ENCODE measurements at regions not wholly inside any gene's neighbourhood (a gene's known extent, or its start where the extent isn't known, plus 50 kb on each side); places are given as distances from the start of the nearest gene placed in this dataset.

- no peak overlapping the region for H3K27ac ChIP-seq
- TF ChIP-seq ZFX (IDR thresholded peaks at IDR 0.05; ENCODE audit: borderline replicate concordance) (no peak), CTCF (IDR thresholded peaks at IDR 0.05) (no peak)
Observed at GRCh38 chr1:39131940-39132339, 72.6 kb upstream of the MACF1 start.

GRCh38 chr1:39132505-39133339, 71.8 kb upstream of the MACF1 start:
- TF ChIP-seq CTCF (IDR thresholded peaks at IDR 0.05) (peak; percentile 53), ZFX (IDR thresholded peaks at IDR 0.05; ENCODE audit: borderline replicate concordance) (no peak)
- no peak overlapping the region for H3K27ac ChIP-seq

DNA sequence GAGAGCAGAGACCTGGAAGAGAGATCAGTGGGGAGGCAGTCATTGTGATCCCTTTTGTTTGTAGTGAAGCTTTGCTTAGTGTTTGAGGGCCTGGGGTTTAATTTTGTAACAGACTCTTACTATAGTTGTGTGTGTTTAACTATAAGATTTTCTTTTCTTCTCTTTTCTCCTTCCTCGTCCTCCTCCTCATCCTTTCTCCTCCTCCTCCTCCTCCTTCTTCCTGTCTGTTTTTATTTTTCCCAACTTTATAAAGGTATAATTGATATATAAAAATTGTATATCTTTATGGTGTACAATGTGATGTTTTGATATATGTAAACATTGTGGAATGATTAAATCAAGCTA, 71.2 kb upstream of the MACF1 start:
- no peak overlapping the region for H3K27ac ChIP-seq
- TF ChIP-seq CTCF (IDR thresholded peaks at IDR 0.05) (peak; percentile 5; the same call in 1 of the 2 replicates), ZFX (IDR thresholded peaks at IDR 0.05; ENCODE audit: borderline replicate concordance) (no peak)

DNA sequence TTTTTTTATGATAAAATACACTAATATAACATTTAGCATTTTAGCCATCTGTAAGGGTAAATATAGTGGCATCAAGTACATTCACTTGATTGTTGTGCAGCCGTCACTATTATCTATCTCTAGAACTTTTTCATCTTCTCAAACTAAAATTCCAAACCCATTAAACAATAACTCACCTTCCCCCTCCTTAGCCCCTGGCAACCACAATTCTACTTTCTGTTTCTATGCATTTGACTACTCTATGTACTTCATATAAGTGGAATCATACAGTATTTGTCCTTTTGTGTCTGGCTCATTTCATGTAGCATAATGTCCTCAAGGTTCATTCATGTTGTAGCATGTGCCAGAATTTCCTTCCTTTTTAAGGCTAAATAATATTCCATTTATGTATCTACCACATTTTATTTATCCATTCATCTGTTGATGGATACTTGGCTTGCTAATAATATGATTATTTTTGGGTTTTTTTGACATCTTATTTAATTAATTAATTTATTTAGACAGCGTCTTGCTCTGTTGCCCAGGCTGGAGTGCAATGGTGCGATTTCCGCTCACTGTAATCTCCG, 69.6 kb upstream of the MACF1 start:
- H3K27ac ChIP-seq, result no peak overlapping the region
- TF ChIP-seq ZFX (IDR thresholded peaks at IDR 0.05; ENCODE audit: borderline replicate concordance) (no peak), CTCF (IDR thresholded peaks at IDR 0.05) (no peak)

- no peak overlapping the region for H3K27ac ChIP-seq
- no peak for TF ChIP-seq ZFX (IDR thresholded peaks at IDR 0.05; ENCODE audit: borderline replicate concordance)
- TF ChIP-seq CTCF (IDR thresholded peaks at IDR 0.05), result no peak
Observed at GRCh38 chr1:39136638-39137037, 67.9 kb upstream of the MACF1 start.

- no peak overlapping the region for H3K27ac ChIP-seq
- TF ChIP-seq ZFX (IDR thresholded peaks at IDR 0.05; ENCODE audit: borderline replicate concordance) (no peak), CTCF (IDR thresholded peaks at IDR 0.05) (no peak)
Observed at GRCh38 chr1:39139723-39140360, 64.7 kb upstream of the MACF1 start.

DNA sequence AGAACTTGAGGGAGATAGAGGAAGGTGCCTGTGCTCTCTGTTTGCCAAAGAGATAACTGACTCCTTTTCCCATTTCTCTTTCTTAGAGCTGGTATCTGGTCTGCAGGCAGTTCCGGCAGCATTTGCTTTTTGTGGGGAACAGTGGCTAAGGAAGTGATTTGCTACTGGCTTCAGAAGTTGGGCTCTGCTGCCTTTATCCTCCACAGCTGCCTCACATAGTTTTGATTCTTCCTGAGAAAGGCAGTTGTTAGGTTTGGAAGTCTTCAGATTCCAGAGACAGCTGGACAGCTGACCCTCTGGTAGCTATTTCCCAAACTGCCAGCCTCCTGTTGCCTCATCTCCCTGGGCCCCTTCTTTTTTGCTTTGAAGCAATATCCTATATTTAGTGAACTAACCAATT, 62.6 kb upstream of the MACF1 start:
- TF ChIP-seq CTCF (IDR thresholded peaks at IDR 0.05) (no peak), ZFX (IDR thresholded peaks at IDR 0.05; ENCODE audit: borderline replicate concordance) (no peak)
- no peak overlapping the region for H3K27ac ChIP-seq

All from 22Rv1 (cell line).